Neural cell (in vitro differentiated cells): ENCODE measurements at regions not wholly inside any gene's neighbourhood (a gene's known extent, or its start where the extent isn't known, plus 50 kb on each side); places are given as distances from the start of the nearest gene placed in this dataset.

Experiments
- CTCF ChIP-seq: fragments of 450-650 bp; IDR thresholded peaks from 2 replicates; pipeline ENCODE4 v1.5.1; 2014; ENCODE audit warnings: antibody characterized with exemption, mild to moderate bottlenecking, moderate library complexity; ENCODE audit not compliant: poor library complexity, severe bottlenecking
- EP300 ChIP-seq: fragments of 450-650 bp; conservative IDR thresholded peaks from 2 replicates; pipeline ENCODE4 v1.6.1; 2014; ENCODE audit warnings: antibody characterized with exemption, mild to moderate bottlenecking, moderate library complexity; ENCODE audit not compliant: poor library complexity, severe bottlenecking
- EZH2 ChIP-seq: fragments of 200-600, 300-800 bp; shearing (Covaris generic), sonication (generic); IDR thresholded peaks from 2 replicates; pipeline ENCODE4 v1.6.1; 2014; ENCODE audit warnings: antibody characterized with exemption, low read length, borderline replicate concordance, mild to moderate bottlenecking; ENCODE audit not compliant: insufficient read depth, poor library complexity, severe bottlenecking
- POLR2AphosphoS5 ChIP-seq: IDR thresholded peaks from 2 replicates; pipeline ENCODE4 v1.6.1; 2012
- RAD21 ChIP-seq: fragments of 450-650 bp; conservative IDR thresholded peaks from 2 replicates; pipeline ENCODE4 v1.6.1; 2014; ENCODE audit warnings: antibody characterized with exemption, mild to moderate bottlenecking, moderate library complexity
- REST ChIP-seq: IDR thresholded peaks from 2 replicates; pipeline ENCODE4 v1.6.1; 2012; ENCODE audit warnings: borderline replicate concordance
- SMC3 ChIP-seq: fragments of 450-650 bp; conservative IDR thresholded peaks from 2 replicates; pipeline ENCODE4 v1.6.1; 2014; ENCODE audit warnings: antibody characterized with exemption, mild to moderate bottlenecking, moderate library complexity; ENCODE audit not compliant: poor library complexity
- TAF1 ChIP-seq: IDR thresholded peaks from 2 replicates; pipeline ENCODE4 v1.6.1; 2012; ENCODE audit warnings: low read depth

GRCh38 chr13:34452831-34453230 is 489.2 kb upstream of the NBEA start:
- TF ChIP-seq CTCF (no peak), POLR2AphosphoS5 (no peak), RAD21 (no peak), REST (no peak), EZH2 (no peak), TAF1 (no peak), EP300 (no peak), SMC3 (no peak)
